Prostate gland (tissue), 2 donors: ENCODE measurements at regions not wholly inside any gene's neighbourhood (a gene's known extent, or its start where the extent isn't known, plus 50 kb on each side); places are given as distances from the start of the nearest gene placed in this dataset.

ENCODE experiments used
- POLR2A ChIP-seq: fragments of 450-650 bp; IDR thresholded peaks from one replicate; pipeline ENCODE4 v1.6.1; 2016; ENCODE audit warnings: antibody characterized with exemption, mild to moderate bottlenecking
- POLR2AphosphoS5 ChIP-seq: sonication (generic); formaldehyde crosslinking; IDR thresholded peaks from one replicate; pipeline ENCODE4 v1.6.1; 2017; ENCODE audit warnings: antibody characterized with exemption
- TF ChIP-seq, protein P1 (sequence below), 4 experiments: fragments of 200-600 bp in 2 of 4; fragments of 450-650 bp in 2 of 4; sonication (generic) in 2 of 4; IDR thresholded peaks; 1 replicate in 3 of 4; 2 replicates in 1 of 4; pipeline ENCODE4 v1.5.1; 2016 to 2019; ENCODE audit warnings: antibody characterized with exemption in 4 of 4, mild to moderate bottlenecking in 2 of 4, moderate library complexity in 2 of 4

DNA sequence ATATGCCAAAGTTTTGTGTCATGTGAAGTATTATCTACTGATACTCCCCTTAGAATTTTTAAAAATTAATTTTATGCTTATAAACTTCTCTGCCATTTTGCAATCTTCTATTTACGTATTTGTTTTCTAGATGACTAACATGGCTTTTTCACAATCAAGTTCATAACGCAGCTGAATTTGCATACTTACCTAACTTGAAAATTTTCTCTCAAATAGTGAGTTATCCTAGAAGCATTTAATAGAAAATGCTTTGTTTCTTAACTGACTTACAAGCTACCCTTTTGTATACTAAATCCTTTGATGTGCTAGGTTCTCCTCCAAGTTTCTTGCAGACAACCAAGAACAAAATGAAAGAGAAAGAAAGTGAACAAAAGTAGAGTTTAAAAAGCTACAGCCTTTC lies 683.5 kb downstream of the LIG4 start:
- TF ChIP-seq, protein P1, sequence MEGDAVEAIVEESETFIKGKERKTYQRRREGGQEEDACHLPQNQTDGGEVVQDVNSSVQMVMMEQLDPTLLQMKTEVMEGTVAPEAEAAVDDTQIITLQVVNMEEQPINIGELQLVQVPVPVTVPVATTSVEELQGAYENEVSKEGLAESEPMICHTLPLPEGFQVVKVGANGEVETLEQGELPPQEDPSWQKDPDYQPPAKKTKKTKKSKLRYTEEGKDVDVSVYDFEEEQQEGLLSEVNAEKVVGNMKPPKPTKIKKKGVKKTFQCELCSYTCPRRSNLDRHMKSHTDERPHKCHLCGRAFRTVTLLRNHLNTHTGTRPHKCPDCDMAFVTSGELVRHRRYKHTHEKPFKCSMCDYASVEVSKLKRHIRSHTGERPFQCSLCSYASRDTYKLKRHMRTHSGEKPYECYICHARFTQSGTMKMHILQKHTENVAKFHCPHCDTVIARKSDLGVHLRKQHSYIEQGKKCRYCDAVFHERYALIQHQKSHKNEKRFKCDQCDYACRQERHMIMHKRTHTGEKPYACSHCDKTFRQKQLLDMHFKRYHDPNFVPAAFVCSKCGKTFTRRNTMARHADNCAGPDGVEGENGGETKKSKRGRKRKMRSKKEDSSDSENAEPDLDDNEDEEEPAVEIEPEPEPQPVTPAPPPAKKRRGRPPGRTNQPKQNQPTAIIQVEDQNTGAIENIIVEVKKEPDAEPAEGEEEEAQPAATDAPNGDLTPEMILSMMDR (IDR thresholded peaks at IDR 0.05) = no peak
- TF ChIP-seq POLR2A = no peak
- no peak for TF ChIP-seq POLR2AphosphoS5
